IMR-90 (cell line): ENCODE measurements at regions not wholly inside any gene's neighbourhood (a gene's known extent, or its start where the extent isn't known, plus 50 kb on each side); places are given as distances from the start of the nearest gene placed in this dataset.

Experiments
- ATAC-seq: fragments of 200-7000 bp; cut with Tn5 transposase; 2 replicates; pipeline ENCODE4 v1.9.1; 2020; ENCODE audit warnings: low read depth, mild to moderate bottlenecking, moderate library complexity
- BruUV-seq: library from RNA; stranded (reverse); fragments of 400-500 nt; replicated peaks from 2 replicates; lab custom pipeline; 2021; lab: Mats Ljungman, UMichigan
- CTCF ChIA-PET: fragments of 300-600 bp; formaldehyde crosslinking; extraction: SDS; loops from one replicate; lab custom pipeline; 2021; ENCODE audit warnings: antibody characterized with exemption; lab: Yijun Ruan, JAX
- POLR2A ChIA-PET: fragments of 300-600 bp; sonication (Branson Sonifier 250); formaldehyde crosslinking; loops from one replicate; lab custom pipeline; 2022; ENCODE audit warnings: antibody characterized with exemption; ENCODE audit not compliant: unreplicated experiment; lab: Charles Lee
- DNase-seq: peaks from one replicate; pipeline ENCODE4 v3.0.0; 2013
- H2AFZ ChIP-seq: replicated peaks from 2 replicates; pipeline ENCODE3; 2013; ENCODE audit warnings: low read length, mild to moderate bottlenecking; ENCODE audit not compliant: poor library complexity
- H2AK5ac ChIP-seq: 2 replicates; pipeline ENCODE4 v1.6.1; 2013; ENCODE audit warnings: low read depth, low read length, inconsistent platforms
- H2AK9ac ChIP-seq: replicated peaks from 2 replicates; pipeline ENCODE3; 2013; ENCODE audit warnings: mild to moderate bottlenecking, low read depth, low read length, moderate library complexity; ENCODE audit not compliant: poor library complexity
- H2BK120ac ChIP-seq: 2 replicates; pipeline ENCODE4 v1.6.1; 2013; ENCODE audit warnings: low read depth, low read length, inconsistent platforms
- H2BK15ac ChIP-seq: 3 replicates; pipeline ENCODE4 v1.6.1; 2013; ENCODE audit warnings: low read depth, low read length, inconsistent platforms
- H2BK20ac ChIP-seq: 2 replicates; pipeline ENCODE4 v1.6.1; 2013; ENCODE audit warnings: low read depth, mild to moderate bottlenecking, inconsistent platforms, low read length, moderate library complexity
- H2BK5ac ChIP-seq: 2 replicates; pipeline ENCODE4 v1.6.1; 2013; ENCODE audit warnings: mild to moderate bottlenecking, low read depth, low read length, inconsistent platforms; ENCODE audit not compliant: poor library complexity, severe bottlenecking
- H3K14ac ChIP-seq: replicated peaks from 2 replicates; pipeline ENCODE4 v1.6.1; 2013; ENCODE audit warnings: low read depth, low read length, inconsistent platforms
- H3K18ac ChIP-seq: 2 replicates; pipeline ENCODE4 v1.6.1; 2013; ENCODE audit warnings: low read depth, low read length, control low read depth
- H3K23ac ChIP-seq: 2 replicates; pipeline ENCODE4 v1.6.1; 2013; ENCODE audit warnings: low read depth, low read length, inconsistent platforms
- H3K27ac ChIP-seq: 2 replicates; pipeline ENCODE4 v1.5.1; 2013; ENCODE audit warnings: mild to moderate bottlenecking, control low read depth, low read length; ENCODE audit not compliant: insufficient read depth
- H3K27me3 ChIP-seq: 2 replicates; pipeline ENCODE4 v1.6.1; 2013; ENCODE audit warnings: low read length; ENCODE audit not compliant: control insufficient read depth, insufficient read depth
- H3K36me3 ChIP-seq: 2 replicates; pipeline ENCODE4 v1.6.1; 2013; ENCODE audit warnings: low read length, mixed read lengths; ENCODE audit not compliant: control insufficient read depth, insufficient read depth
- H3K4ac ChIP-seq: 2 replicates; pipeline ENCODE4 v1.6.1; 2013; ENCODE audit warnings: low read depth, low read length, inconsistent platforms
- H3K4me1 ChIP-seq: 2 replicates; pipeline ENCODE4 v1.6.1; 2013; ENCODE audit warnings: low read length, mixed read lengths; ENCODE audit not compliant: control insufficient read depth, insufficient read depth
- H3K4me2 ChIP-seq: 2 replicates; pipeline ENCODE4 v1.6.1; 2013; ENCODE audit warnings: low read depth, mild to moderate bottlenecking, control low read depth, low read length, moderate library complexity
- H3K4me3 ChIP-seq: 2 replicates; pipeline ENCODE4 v1.5.1; 2013; ENCODE audit warnings: low read depth, mild to moderate bottlenecking, control low read depth, low read length, moderate library complexity; ENCODE audit not compliant: insufficient read depth
- H3K56ac ChIP-seq: 2 replicates; pipeline ENCODE4 v1.6.1; 2013; ENCODE audit warnings: low read length, inconsistent platforms; ENCODE audit not compliant: insufficient read depth; ENCODE audit errors: extremely low read depth
- H3K79me1 ChIP-seq, 2 experiments: 2 replicates each; pipeline ENCODE4 v1.6.1; 2013; ENCODE audit warnings: low read length in 2 of 2, inconsistent platforms in 1 of 2, low read depth in 1 of 2
- H3K9ac ChIP-seq: 2 replicates; pipeline ENCODE4 v1.6.1; 2013; ENCODE audit warnings: low read depth, low read length, control low read depth
- H3K9me1 ChIP-seq: 2 replicates; pipeline ENCODE4 v1.6.1; 2013; ENCODE audit warnings: low read length, inconsistent platforms; ENCODE audit not compliant: insufficient read depth
- H3K9me3 ChIP-seq: 2 replicates; pipeline ENCODE4 v1.6.1; 2013; ENCODE audit warnings: low read length; ENCODE audit not compliant: control insufficient read depth, insufficient read depth
- H4K20me1 ChIP-seq: 2 replicates; pipeline ENCODE4 v1.6.1; 2013; ENCODE audit warnings: low read length, inconsistent platforms; ENCODE audit not compliant: insufficient read depth
- H4K5ac ChIP-seq: 2 replicates; pipeline ENCODE4 v1.6.1; 2013; ENCODE audit warnings: mild to moderate bottlenecking, low read depth, low read length, control low read depth
- H4K8ac ChIP-seq, 2 experiments: 2 replicates each; pipeline ENCODE4 v1.6.1; 2013; ENCODE audit warnings: low read depth in 2 of 2, low read length in 2 of 2, control low read depth in 1 of 2, inconsistent platforms in 1 of 2
- H4K91ac ChIP-seq: 2 replicates; pipeline ENCODE4 v1.6.1; 2013; ENCODE audit warnings: low read depth, low read length, inconsistent platforms; ENCODE audit not compliant: insufficient read depth
- BHLHE40 ChIP-seq: fragments of 150-350 bp; IDR thresholded peaks from 2 replicates; pipeline ENCODE4 v1.6.1; 2016; ENCODE audit warnings: mild to moderate bottlenecking, low read depth, low read length
- CEBPB ChIP-seq: IDR thresholded peaks from 2 replicates; pipeline ENCODE4 v1.6.1; 2012; ENCODE audit warnings: low read depth, low read length, improper control_type of control experiment
- CHD1 ChIP-seq: IDR thresholded peaks from 2 replicates; pipeline ENCODE4 v1.6.1; 2012; ENCODE audit warnings: low read depth, low read length, improper control_type of control experiment
- FOS ChIP-seq: fragments of 150-350 bp; IDR thresholded peaks from 2 replicates; pipeline ENCODE4 v1.6.1; 2016; ENCODE audit warnings: low read depth, low read length
- MAFK ChIP-seq: IDR thresholded peaks from 2 replicates; pipeline ENCODE4 v1.6.1; 2012; ENCODE audit warnings: low read depth, low read length, improper control_type of control experiment
- MAZ ChIP-seq: IDR thresholded peaks from 2 replicates; pipeline ENCODE4 v1.6.1; 2012; ENCODE audit warnings: low read depth, mild to moderate bottlenecking, low read length, improper control_type of control experiment, moderate library complexity, borderline replicate concordance
- MXI1 ChIP-seq: IDR thresholded peaks from 2 replicates; pipeline ENCODE4 v1.6.1; 2012; ENCODE audit warnings: low read depth, mild to moderate bottlenecking, low read length, moderate library complexity, borderline replicate concordance
- NFE2L2 ChIP-seq: fragments of 150-350 bp; IDR thresholded peaks from 2 replicates; pipeline ENCODE4 v1.6.1; 2016; ENCODE audit warnings: low read depth, mild to moderate bottlenecking, low read length
- POLR2A ChIP-seq: IDR thresholded peaks from 2 replicates; pipeline ENCODE4 v1.6.1; 2012; ENCODE audit warnings: mild to moderate bottlenecking, low read depth, low read length
- RAD21 ChIP-seq: IDR thresholded peaks from 2 replicates; pipeline ENCODE4 v1.6.1; 2012; ENCODE audit warnings: low read length, improper control_type of control experiment
- RCOR1 ChIP-seq: IDR thresholded peaks from 2 replicates; pipeline ENCODE4 v1.6.1; 2012; ENCODE audit warnings: mild to moderate bottlenecking, low read length, improper control_type of control experiment; ENCODE audit not compliant: insufficient replicate concordance
- RFX5 ChIP-seq: IDR thresholded peaks from 2 replicates; pipeline ENCODE4 v1.8.0; 2012; ENCODE audit warnings: low read depth, mild to moderate bottlenecking, low read length, moderate library complexity
- SMC3 ChIP-seq: fragments of 150-350 bp; IDR thresholded peaks from 2 replicates; pipeline ENCODE4 v1.6.1; 2016; ENCODE audit warnings: low read depth, mild to moderate bottlenecking, antibody characterized with exemption, low read length, moderate library complexity
- WGBS, 2 experiments: methylation state at CpG; one replicate each; pipeline versions ENCODE4 v1.1.5 to v1.1.7; 2013; ENCODE audit warnings: missing lambda C conversion rate in 2 of 2; ENCODE audit not compliant: insufficient read length in 1 of 2; ENCODE audit errors: extremely low coverage in 2 of 2; 5-methylcytosine and 5-hydroxymethylcytosine counted together
- dilution Hi-C: fragments of 300-500 bp; cut with HindIII; formaldehyde crosslinking; loops from one replicate; pipeline ENCODE4 v1.14.3; 2018; ENCODE audit warnings: low sequenced_read_pairs; ENCODE audit not compliant: unreplicated experiment
- in situ Hi-C: fragments of 300-500 bp; cut with MboI; formaldehyde crosslinking; loops from 3 replicates; pipeline ENCODE4 v1.14.3; 2019; ENCODE audit warnings: low sequenced_read_pairs, inconsistent platforms, mixed read lengths
- intact Hi-C: fragments of 100-400 bp; cut with micrococcal nuclease; formaldehyde crosslinking; loops from 2 replicates; pipeline ENCODE4 v1.10.0; 2022
- TF ChIP-seq, protein P1 (sequence below): fragments of 150-350 bp; IDR thresholded peaks from 2 replicates; pipeline ENCODE4 v1.6.1; 2016; ENCODE audit warnings: low read depth, mild to moderate bottlenecking, low read length, moderate library complexity, borderline replicate concordance
- TF ChIP-seq, protein P2 (sequence below): conservative IDR thresholded peaks from 2 replicates; pipeline ENCODE4 v1.5.1; 2012; ENCODE audit warnings: mild to moderate bottlenecking, low read depth, low read length, improper control_type of control experiment
- TF ChIP-seq, protein P3 (sequence below): fragments of 150-350 bp; IDR thresholded peaks from 2 replicates; pipeline ENCODE4 v1.6.1; 2017; ENCODE audit warnings: mild to moderate bottlenecking, antibody characterized with exemption, low read length, low read depth

DNA sequence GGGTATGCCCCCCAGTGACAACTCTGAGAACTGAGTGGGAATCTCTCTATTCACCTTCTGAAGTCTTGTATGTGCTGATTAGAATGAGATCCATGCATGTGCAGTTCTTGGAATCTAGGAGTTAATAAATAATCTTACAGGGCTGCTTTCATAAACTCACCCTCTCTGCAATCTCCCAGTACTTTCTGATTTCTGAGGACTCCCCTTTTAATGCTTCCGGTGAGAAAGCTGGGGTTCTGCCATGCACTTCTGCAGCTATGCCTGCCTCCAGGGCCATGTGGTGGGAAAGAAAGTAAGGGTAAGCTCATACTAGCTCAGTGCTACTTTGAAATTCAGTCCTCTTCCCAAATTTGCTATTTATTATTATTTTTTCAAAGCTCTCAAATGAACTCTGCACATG is 432.9 kb downstream of the MTX2 start:
- no peak overlapping the region for H2BK5ac ChIP-seq
- no peak overlapping the region for H3K9ac ChIP-seq
- no TSS peak for BruUV-seq
- ChIA-PET CTCF (no interaction called here), POLR2A (no interaction called here)
- DNase-seq: no peak
- H2AK9ac ChIP-seq: no peak overlapping the region
- H3K27me3 ChIP-seq: no peaks in the 10 kb centered on the region; the same call in 1 of the 2 replicates
- H4K8ac ChIP-seq: no peak overlapping the region
- no peak overlapping the region for H3K18ac ChIP-seq
- no peak overlapping the region for H2AFZ ChIP-seq
- no peak overlapping the region for H2AK5ac ChIP-seq
- H4K20me1 ChIP-seq: no peaks in the 10 kb centered on the region
- dilution Hi-C loops (no loop called here), intact Hi-C loops (loop anchor here (5.0 kb wide), 1 partner anchor 1490 kb away; no protein-coding TSS in a partner anchor), in situ Hi-C loops (no loop called here)
- H2BK15ac ChIP-seq: no peak overlapping the region
- H2BK120ac ChIP-seq: no peak overlapping the region
- no peak overlapping the region for H3K56ac ChIP-seq
- no peak overlapping the region for H3K4ac ChIP-seq
- no peak for ATAC-seq
- WGBS, 2 experiments: no CpG with 5 or more reads among the region's 1 CpG
- H3K4me2 ChIP-seq: no peak overlapping the region
- H3K9me1 ChIP-seq: no peaks in the 10 kb centered on the region
- H3K27ac ChIP-seq: no peak overlapping the region
- no peak overlapping the region for H4K91ac ChIP-seq
- no peak overlapping the region for H2BK20ac ChIP-seq
- no peaks in the 10 kb centered on the region for H3K36me3 ChIP-seq
- TF ChIP-seq FOS (no peak), RAD21 (no peak), SMC3 (no peak), CHD1 (no peak), MAFK (no peak), RFX5 (no peak), BHLHE40 (no peak), MXI1 (no peak), CEBPB (no peak), POLR2A (no peak), MAZ (no peak), RCOR1 (no peak), NFE2L2 (no peak)
- TF ChIP-seq, protein P1, sequence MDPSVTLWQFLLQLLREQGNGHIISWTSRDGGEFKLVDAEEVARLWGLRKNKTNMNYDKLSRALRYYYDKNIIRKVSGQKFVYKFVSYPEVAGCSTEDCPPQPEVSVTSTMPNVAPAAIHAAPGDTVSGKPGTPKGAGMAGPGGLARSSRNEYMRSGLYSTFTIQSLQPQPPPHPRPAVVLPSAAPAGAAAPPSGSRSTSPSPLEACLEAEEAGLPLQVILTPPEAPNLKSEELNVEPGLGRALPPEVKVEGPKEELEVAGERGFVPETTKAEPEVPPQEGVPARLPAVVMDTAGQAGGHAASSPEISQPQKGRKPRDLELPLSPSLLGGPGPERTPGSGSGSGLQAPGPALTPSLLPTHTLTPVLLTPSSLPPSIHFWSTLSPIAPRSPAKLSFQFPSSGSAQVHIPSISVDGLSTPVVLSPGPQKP: no peak
- TF ChIP-seq, protein P2, sequence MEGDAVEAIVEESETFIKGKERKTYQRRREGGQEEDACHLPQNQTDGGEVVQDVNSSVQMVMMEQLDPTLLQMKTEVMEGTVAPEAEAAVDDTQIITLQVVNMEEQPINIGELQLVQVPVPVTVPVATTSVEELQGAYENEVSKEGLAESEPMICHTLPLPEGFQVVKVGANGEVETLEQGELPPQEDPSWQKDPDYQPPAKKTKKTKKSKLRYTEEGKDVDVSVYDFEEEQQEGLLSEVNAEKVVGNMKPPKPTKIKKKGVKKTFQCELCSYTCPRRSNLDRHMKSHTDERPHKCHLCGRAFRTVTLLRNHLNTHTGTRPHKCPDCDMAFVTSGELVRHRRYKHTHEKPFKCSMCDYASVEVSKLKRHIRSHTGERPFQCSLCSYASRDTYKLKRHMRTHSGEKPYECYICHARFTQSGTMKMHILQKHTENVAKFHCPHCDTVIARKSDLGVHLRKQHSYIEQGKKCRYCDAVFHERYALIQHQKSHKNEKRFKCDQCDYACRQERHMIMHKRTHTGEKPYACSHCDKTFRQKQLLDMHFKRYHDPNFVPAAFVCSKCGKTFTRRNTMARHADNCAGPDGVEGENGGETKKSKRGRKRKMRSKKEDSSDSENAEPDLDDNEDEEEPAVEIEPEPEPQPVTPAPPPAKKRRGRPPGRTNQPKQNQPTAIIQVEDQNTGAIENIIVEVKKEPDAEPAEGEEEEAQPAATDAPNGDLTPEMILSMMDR: no peak
- TF ChIP-seq, protein P3, sequence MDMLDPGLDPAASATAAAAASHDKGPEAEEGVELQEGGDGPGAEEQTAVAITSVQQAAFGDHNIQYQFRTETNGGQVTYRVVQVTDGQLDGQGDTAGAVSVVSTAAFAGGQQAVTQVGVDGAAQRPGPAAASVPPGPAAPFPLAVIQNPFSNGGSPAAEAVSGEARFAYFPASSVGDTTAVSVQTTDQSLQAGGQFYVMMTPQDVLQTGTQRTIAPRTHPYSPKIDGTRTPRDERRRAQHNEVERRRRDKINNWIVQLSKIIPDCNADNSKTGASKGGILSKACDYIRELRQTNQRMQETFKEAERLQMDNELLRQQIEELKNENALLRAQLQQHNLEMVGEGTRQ: no peak
- H3K4me1 ChIP-seq: no peaks in the 10 kb centered on the region
- H3K4me3 ChIP-seq: no peak overlapping the region
- no peaks in the 10 kb centered on the region for H3K9me3 ChIP-seq
- H4K5ac ChIP-seq: no peak overlapping the region
- no peak overlapping the region for H3K14ac ChIP-seq
- no peak overlapping the region for H3K23ac ChIP-seq
- no peaks in the 10 kb centered on the region for H3K79me1 ChIP-seq
